ENCODE measurements at regions not wholly inside any gene's neighbourhood (a gene's known extent, or its start where the extent isn't known, plus 50 kb on each side); places are given as distances from the start of the nearest gene placed in this dataset.

DNA sequence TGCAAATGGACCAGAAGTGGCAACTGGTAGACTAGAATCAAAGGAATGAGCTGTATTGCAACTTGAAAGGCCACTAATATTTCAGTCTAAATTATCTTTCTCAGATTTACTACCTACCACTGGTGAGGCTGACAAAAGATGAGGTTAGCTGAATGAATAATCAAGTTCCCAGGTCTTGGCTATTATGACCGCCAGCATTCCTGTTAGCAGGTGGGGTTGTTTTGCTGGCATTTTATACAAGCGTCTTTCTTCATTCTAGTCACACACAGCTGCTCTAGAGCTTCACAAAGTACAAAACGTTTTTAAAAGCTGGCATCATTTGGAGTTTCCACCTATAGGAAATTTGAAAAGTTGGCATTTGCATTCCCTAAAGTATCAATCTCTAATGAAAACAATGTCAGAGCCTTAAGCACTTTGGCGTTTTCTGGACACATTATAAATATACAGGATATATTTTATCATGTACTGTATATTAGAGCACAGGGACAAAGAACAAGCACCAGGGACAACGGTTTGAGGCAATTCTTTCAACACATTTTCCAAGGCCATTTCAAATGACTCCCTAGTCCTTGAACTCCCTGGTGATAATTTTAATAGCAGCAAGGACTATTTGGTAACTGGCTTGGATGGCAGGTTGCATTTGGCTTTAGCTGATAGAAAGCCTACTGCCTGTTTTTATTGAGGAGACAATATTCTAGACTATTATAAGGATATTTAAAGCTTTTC, 410.2 kb upstream of the CHST9 start:
- no peak for DNase-seq (ENCODE audit: low read depth in 4 of 4, low spot score in 2 of 4)

DNA sequence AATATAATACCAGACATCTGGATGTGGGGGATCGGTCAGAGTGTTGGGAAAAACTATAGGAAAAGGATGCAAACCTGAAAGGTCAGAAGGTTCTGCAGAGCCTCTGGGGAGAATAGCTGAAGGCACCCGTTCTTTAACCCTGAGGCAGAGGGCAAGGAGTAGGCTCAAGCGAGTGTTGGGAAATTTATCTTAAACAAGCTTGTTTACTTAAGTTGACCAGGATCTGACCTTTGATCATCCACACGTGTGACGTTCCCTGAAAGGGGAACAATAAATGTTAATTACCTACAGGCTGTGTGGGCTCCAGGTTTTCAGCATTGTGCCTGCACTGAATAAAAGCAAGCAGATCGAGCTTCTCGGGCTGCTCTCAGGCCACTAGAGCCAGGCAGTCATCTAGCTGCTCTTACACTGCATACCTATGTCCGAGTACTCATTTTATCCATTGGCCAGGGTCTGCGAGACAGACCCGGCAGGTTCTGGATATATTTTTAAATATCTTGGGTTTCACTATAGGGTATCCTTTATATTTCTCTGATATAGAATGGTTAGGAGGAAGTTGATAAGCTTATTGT, 400.6 kb upstream of the CHST9 start:
- DNase-seq (ENCODE audit: low read depth in 4 of 4, low spot score in 2 of 4): no peak

DNA sequence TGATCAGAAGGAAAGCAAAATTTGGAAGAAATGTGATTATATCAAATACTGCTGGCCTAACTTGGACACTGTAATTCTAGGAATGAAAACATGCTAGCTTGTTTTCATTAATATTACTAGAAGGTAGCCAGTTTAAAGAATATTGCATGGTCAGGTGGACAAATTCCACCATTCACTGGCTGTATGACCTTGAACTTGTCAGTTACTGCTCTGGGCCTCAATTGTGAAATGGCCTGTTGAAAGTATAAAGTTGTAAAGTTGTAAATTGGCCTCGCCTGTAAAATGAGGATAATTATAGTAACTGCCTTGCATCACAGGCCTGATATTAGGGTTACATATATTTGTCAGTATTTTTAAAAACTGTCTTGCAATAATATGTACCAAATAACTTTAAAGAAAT, 398.4 kb upstream of the CHST9 start:
- no peak for DNase-seq (ENCODE audit: low read depth in 4 of 4, low spot score in 2 of 4)

DNA sequence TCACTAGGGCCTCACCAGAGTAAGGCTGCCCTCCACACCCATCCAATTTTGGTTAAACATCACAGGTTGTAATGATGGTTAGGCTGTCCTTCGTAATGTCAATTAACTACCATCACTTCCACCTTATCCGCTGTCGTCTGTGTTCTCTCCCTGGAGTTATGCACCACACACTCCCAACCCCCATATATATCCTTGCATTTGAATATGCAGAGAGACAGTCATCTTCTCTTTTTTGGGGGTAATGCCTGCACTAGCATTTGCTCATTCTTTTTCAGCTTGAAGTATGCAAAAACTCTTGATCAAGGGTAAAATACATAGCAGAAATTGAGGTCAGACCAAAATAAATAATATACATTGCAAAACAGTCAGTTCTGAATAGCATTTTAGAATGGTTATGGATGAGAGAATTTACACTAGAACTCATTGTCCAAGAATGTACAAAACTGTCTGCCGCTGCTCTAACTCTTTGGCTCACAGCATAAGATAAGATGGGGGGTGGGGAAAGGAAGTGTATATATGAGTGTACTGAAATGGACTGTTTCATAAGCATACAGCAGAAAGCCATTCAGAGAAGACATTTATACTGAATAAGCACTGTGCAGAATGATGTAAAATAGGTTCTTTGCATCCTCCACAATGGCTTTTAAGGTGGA, 397.8 kb upstream of the CHST9 start:
- DNase-seq (ENCODE audit: low read depth in 4 of 4, low spot score in 2 of 4): no peak

DNA sequence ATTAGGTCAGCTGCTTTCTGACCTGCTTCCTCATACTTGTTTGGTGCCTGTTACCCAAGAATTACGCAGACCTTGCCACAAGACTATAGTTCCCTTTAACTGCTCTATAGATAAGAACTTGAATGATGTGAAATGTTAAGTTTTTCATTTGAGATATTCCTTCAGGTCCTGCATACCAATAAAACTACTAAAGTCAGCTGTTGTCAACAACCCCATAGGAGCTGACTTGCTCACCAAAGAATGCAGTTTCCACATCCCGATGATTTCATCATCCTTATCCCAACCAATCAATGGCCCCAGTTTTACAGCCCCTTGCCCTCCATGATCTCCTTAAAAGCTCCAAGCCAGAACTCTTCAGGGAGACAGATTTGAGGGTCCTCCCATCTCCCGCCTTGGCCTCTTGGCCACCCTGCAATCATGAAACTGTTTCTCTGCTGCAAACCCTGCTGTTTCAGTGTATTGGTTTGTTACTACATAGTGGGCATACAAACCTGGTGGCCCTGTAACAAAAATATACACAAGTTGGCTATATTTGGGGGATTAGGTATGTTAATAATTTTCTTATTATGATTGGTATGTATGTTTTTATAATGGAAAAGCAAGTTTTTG, 396.3 kb upstream of the CHST9 start:
- DNase-seq (ENCODE audit: low read depth in 4 of 4, low spot score in 2 of 4): no peak

DNA sequence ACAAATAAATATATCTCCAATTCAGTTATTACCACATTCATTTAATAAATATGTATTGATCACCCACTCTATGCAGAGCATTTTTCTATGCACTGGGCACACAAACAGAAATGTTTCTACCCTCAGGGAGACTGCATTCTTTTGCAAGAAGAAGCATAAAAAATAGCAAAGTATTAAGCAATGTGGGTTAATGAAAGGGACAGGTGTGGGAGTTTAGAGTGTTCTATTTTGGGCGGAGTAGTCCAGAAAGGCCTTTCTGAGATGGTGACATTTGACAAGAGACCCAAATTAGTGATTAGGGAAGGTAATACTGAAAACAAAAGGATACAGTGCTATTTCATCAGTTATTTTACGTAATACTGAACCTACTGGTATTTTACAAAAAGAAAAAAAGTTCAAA, 394.3 kb upstream of the CHST9 start:
- DNase-seq (ENCODE audit: low read depth in 4 of 4, low spot score in 2 of 4): no peak

DNA sequence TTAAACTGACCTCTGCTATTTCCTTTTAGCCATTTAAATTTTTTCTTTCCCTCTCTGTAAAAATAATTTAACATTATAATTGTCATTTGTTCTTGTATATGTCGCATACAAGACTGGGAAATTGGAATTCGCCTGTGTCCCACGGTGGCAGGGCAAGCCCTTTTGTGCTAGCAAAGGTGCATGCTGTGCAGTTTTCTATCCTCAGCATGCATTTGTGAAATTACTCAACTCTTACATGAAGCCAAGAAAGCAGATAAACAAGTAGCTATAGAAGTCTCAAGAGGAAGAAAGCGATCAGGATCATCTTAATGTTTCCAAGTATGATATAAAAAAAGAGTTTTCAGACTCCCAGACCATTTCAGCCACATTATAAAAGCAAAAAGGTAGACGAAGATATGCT, 392.6 kb upstream of the CHST9 start:
- DNase-seq (ENCODE audit: low read depth in 4 of 4, low spot score in 2 of 4): no peak

DNA sequence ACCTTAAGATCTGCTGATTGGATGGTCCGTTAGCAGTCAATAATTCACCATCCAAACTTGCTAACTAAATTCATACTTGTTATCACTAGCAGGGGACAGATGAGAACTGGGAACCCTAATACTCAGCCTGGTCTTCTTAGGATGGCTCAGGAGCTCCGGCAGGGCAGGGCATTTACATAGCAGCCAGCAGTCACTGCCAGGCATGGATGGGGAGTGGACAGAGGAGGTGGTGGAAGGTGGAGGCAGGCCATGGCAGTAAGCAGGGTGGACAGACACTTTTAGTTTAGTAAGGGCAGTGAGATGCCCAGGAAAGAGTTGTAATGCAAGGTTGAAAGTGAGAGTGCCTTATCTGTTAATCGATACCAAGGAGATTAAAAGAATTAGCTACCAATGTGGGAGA, 392.2 kb upstream of the CHST9 start:
- no peak for DNase-seq (ENCODE audit: low read depth in 4 of 4, low spot score in 2 of 4)

DNA sequence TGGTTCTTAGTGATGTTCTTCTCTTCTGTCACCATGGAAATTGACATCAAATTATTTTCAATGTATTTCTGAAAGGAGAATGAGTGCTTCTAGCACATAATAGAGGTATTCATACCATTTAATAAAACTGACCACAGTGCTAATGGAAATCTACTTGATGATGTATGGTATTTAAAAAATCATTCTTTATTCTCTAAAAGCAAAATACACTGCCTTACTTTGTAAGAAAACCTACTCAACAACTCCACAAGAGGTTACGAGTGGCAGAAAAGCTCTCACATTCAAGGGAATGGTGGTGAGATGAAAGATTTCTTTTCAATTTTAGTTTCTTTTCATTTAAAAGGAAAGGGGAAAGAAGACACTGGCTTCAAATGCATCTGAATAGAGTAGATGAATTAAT, 382.3 kb upstream of the CHST9 start:
- DNase-seq (ENCODE audit: low read depth in 4 of 4, low spot score in 2 of 4): no peak

DNA sequence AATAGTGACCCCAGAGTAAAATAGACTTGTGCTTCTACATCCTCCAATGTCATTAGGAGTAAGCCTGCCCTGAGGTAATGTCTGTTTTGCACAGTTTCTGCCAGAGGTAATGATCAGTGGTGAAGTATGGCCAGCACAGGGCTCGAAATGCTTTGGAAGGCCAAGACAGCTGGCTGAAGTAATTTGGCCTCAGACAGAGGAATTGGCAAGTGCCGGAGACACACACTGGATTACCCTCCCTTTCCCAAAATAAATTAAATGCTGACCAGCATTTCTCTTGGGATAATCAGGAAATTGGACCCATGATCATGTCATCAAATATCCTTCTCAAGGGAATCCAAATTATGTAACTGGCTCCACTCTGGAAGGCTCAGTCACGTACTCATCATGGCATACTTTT, 379.0 kb upstream of the CHST9 start:
- no peak for DNase-seq (ENCODE audit: low read depth in 4 of 4, low spot score in 2 of 4)

DNA sequence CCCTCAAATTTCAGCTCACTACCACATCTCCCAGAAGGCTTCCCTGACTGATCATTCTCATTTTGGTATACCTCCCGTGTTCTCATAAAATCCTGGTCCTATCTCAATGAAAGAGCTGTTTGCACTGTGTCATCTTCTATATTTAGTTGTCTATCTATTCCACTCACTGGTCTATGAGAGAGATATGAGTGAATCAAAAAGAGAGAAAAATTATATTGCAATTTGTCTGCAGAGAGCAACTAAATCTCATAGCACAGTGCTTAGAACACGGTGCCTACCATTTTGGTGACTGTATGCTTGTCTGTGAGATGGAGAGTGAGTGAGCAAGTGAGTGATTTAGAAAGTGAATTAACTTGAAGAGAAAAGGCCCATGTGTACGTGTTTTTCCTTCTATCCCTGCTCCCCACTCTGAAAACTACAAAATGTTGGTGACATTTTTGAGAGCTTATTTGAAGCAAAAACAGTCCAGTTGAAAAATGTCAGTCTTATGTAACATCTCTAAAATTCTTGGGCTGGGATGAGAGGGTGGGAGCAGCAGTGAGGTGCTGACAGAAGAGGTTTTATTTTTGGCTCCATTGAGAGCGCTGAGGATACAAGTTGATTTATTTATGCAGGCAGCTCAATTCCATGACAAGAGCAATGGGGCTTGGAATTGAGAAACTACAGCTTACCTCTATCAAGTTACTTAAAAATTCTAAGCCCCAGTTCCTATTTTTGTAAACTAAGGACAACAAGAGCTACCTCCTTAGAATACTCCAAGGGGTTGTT, 373.5 kb upstream of the CHST9 start:
- DNase-seq (ENCODE audit: low read depth in 4 of 4, low spot score in 2 of 4): peak in 1 of 4 donors; percentile 6

DNA sequence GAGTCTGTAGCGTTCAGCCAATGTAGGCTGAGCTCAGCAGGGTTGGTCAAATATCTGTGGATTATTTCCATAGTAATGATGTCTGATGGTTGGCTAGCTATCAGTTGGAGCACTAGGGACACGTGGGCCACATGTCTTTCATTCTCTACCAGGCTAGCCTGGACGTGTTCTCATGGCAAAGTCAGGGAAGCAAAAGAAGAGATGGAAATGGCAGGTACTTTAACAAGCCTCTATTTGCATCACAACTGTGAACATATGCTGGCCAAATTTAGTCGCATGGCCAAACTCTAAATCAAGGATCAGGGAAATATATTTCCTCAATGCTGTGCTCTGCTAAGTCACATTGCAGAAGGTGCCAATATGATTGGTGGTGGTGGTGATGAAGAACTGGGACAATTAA, 371.6 kb upstream of the CHST9 start:
- no peak for DNase-seq (ENCODE audit: low read depth in 4 of 4, low spot score in 2 of 4)

DNA sequence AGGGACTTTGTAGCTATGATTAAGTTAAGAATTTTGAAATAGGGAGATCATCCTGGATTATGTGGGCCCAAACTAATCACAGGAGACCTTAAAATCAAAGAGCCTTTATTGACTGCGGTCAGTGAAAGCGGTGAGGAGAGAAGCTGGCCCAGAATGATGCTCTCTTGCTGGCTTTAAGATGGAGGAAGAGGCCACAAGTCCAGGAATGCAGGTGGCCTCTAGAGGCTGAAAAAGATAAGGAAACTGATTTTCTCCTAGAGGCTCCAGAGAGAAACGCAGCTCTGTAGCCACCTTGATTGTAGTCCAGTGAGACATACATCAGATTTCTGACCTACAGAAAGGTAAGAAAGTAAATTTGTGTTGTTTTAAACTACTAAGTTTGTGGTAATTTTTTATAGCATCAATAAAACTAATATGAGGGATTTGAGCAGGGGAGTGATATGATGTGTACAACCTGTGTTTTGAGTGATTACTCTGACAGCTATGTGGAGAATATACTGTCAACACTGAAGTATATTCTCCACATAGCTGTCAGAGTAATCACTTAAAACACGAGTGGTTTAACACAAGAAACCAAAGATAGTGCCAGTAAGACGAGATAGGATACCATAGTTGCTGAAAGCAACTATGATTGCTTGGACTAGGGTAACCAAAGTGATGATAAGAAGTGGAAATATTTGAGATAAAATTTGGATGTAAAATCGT, 364.4 kb upstream of the CHST9 start:
- DNase-seq (ENCODE audit: low read depth in 4 of 4, low spot score in 2 of 4): no peak

DNA sequence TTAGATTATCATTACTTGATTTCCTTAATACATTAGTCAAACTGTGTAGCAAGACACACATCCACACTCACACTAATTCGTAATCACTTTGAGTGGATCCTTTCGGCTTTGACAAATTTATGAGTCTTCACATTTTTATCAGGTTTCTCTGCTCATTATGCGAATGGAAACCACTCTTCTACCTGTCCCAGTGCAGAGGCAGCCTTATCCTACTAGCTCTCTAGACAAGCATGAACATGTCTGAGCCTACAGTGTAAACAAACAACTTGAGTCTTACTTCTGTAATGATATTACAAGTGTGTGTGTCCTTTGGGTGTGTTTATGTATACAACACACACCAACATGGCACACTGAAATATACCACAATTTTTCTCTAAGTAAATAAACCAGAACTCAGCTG, 361.9 kb upstream of the CHST9 start:
- DNase-seq (ENCODE audit: low read depth in 4 of 4, low spot score in 2 of 4): no peak

DNA sequence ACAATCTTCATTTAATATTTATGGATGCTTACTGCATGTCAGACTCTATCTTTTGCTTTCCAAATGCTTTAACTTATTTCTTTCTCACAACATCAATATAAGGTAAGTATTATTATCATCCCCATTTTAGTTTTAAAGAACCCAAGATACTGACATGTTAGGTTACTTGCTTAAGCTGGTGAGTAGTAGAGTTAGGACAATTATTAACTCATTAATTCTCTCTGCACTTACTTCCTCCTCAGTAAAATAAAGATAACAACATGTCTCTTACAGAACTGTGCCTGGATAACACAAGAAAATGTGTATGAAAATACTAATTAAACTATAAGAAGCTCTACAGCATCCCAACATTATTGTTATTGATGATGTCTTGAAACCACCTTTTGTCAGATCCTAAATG, 359.1 kb upstream of the CHST9 start:
- DNase-seq (ENCODE audit: low read depth in 4 of 4, low spot score in 2 of 4): no peak

DNA sequence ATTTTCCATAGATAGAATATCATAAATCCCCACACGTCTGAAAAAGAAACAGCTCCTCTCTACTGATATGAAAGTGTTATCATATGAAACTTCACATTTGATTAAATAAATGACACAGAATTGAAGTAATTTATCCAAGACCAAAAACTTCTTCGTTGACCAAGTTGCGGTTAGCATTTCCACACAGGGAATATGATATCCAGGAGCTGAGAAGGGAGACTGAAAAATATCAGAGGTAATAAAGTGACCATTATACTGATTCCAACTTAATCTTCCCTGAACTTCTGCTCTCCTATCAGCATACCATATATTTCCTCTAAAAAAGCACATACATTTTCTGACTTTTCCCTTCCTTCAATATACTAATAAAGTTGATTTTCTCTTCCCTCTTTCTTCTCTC, 356.2 kb upstream of the CHST9 start:
- DNase-seq (ENCODE audit: low read depth in 4 of 4, low spot score in 2 of 4): no peak

DNA sequence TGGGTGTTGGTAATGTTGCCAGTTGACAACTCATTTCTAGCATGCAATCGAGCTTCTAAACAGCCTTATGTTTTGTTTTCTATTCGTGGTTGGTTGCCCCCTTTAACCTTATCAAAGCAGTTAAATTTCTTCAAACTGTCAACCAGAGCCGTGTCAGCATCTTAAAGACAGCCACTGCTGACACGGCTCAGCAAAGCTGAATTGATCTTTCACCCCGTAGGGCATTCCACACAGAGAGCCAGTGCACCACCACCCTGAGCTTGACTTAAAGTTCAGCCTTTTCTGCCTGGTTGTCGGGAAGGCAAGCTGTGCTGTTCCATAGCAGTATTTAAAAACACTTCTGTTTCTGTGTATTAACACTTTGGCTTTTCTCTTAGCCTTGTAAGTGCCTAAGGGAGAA, 355.0 kb upstream of the CHST9 start:
- peak in 1 of 4 donors; percentile 21 for DNase-seq (ENCODE audit: low read depth in 4 of 4, low spot score in 2 of 4)

DNA sequence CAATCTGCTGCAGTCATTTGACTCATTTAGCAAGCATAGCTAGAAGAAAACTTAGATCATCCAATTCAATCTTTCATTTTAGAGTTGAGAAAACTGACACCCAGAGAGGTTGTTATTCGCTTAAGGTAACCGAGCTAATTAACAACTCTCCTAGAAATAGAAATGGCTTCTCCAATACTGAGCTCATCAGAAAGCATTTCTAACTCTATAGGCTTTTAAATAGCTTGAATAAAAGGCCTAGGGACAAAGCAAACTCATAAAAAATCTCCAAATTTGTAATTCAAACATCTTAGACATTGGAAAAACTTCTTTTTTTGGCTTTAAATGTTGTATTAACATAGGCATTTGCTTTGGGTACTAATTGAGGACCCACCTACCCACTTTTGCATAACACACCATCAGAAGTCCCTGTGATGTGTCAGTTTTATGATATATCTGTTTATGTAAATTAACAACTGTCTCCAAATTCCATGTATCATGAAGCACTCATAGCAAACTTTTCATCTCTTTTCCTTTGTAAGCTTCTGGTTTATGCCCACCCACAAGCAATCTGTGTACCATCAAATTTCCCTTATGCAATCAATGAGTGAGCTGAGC, 343.9 kb upstream of the CHST9 start:
- DNase-seq (ENCODE audit: low read depth in 4 of 4, low spot score in 2 of 4): no peak

DNA sequence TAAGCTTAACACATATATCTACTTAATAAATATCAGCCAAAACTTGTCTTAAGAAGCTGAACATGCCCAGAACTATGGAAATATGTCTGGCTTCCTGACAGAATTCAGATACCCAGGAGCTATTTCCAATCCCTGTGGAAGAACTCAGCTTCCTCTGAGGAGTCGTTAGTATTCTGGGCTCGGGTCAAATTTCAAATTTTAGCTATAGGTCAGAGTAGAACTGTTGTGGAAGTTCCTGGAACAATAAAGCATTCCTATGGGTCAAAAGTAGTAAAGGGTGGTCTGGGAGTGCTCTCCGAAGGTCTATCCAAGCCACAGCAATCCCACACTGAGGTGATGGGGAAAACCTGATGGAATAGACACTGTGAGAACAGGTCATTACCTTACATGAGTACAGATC, 342.7 kb upstream of the CHST9 start:
- DNase-seq (ENCODE audit: low read depth in 4 of 4, low spot score in 2 of 4): no peak

DNA sequence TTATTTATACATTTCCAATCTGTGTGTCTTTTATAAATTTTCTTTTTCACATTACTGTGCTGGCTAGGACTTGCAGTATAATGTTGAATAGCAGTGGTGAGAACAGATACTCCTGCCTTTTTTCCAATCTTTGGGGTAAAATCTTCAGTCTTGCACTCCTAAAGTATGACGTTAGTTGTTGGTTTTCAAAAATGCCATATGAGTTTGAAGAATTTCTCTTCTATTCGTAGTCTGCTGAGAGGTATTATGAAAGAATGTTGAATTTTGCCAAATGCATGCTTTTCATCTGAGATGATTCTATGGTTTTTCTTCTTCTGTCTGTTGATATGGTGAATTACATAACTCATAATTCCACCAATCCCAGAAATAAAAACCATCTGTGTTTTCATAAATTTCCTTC, 335.3 kb upstream of the CHST9 start:
- no peak for DNase-seq (ENCODE audit: low read depth in 4 of 4, low spot score in 2 of 4)

Measured in left renal cortex interstitium (tissue), 4 donors.